Astrocyte (in vitro differentiated cells and primary cell): ENCODE measurements at regions not wholly inside any gene's neighbourhood (a gene's known extent, or its start where the extent isn't known, plus 50 kb on each side); places are given as distances from the start of the nearest gene placed in this dataset.

Experiments
- DNase-seq: peaks from one replicate; pipeline ENCODE4 v3.0.0-alpha.2; 2010; ENCODE audit warnings: low read depth
- FAIRE-seq: peaks from 2 replicates; lab custom pipeline; 2011; peaks lifted over from hg19 to GRCh38; lab: Jason Lieb, UNC
- H2AFZ ChIP-seq: 2 replicates; pipeline ENCODE4 v1.6.0; 2012; ENCODE audit warnings: low read depth, low read length, inconsistent platforms
- H3K27ac ChIP-seq: 2 replicates; pipeline ENCODE4 v1.5.1; 2011; ENCODE audit warnings: low read depth, low read length, inconsistent platforms
- H3K27me3 ChIP-seq: 2 replicates; pipeline ENCODE4 v1.6.0; 2011; ENCODE audit warnings: low read length, inconsistent platforms; ENCODE audit not compliant: insufficient read depth
- H3K36me3 ChIP-seq: 2 replicates; pipeline ENCODE4 v1.5.1; 2011; ENCODE audit warnings: low read length, inconsistent platforms; ENCODE audit not compliant: insufficient read depth
- H3K4me1 ChIP-seq: 2 replicates; pipeline ENCODE4 v1.5.1; 2011; ENCODE audit warnings: low read length, inconsistent platforms; ENCODE audit not compliant: insufficient read depth
- H3K4me2 ChIP-seq: 2 replicates; pipeline ENCODE4 v1.6.0; 2012; ENCODE audit warnings: low read length, inconsistent platforms
- H3K4me3 ChIP-seq: 2 replicates; pipeline ENCODE4 v1.5.1; 2011; ENCODE audit warnings: low read depth, mild to moderate bottlenecking, low read length, inconsistent platforms; ENCODE audit not compliant: insufficient read depth
- H3K79me2 ChIP-seq: 2 replicates; pipeline ENCODE4 v1.6.0; 2012; ENCODE audit warnings: mild to moderate bottlenecking, low read length, inconsistent platforms; ENCODE audit not compliant: insufficient read depth
- H3K9ac ChIP-seq: 2 replicates; pipeline ENCODE4 v1.6.0; 2012; ENCODE audit warnings: mild to moderate bottlenecking, low read length, inconsistent platforms
- H3K9me3 ChIP-seq: 2 replicates; pipeline ENCODE4 v1.5.1; 2012; ENCODE audit warnings: low read depth, mild to moderate bottlenecking, low read length, inconsistent platforms; ENCODE audit not compliant: insufficient read depth
- H4K20me1 ChIP-seq: 2 replicates; pipeline ENCODE4 v1.6.0; 2012; ENCODE audit warnings: low read length, inconsistent platforms; ENCODE audit not compliant: insufficient read depth
- H3K27ac Mint-ChIP-seq: one replicate; pipeline ENCODE4 v1.8.0; 2021; ENCODE audit warnings: mild to moderate bottlenecking, mixed read lengths; ENCODE audit not compliant: unreplicated experiment
- H3K27me3 Mint-ChIP-seq: one replicate; pipeline ENCODE4 v1.8.0; 2021; ENCODE audit warnings: low read depth, mixed read lengths; ENCODE audit not compliant: unreplicated experiment
- H3K36me3 Mint-ChIP-seq: one replicate; pipeline ENCODE4 v1.8.0; 2021; ENCODE audit warnings: low read depth, mixed read lengths; ENCODE audit not compliant: unreplicated experiment
- H3K4me1 Mint-ChIP-seq: one replicate; pipeline ENCODE4 v1.8.0; 2021; ENCODE audit warnings: low read depth, mixed read lengths; ENCODE audit not compliant: unreplicated experiment
- H3K4me3 Mint-ChIP-seq: one replicate; pipeline ENCODE4 v1.8.0; 2021; ENCODE audit warnings: mild to moderate bottlenecking, moderate library complexity, mixed read lengths; ENCODE audit not compliant: unreplicated experiment
- H3K9me3 Mint-ChIP-seq: one replicate; pipeline ENCODE4 v1.8.0; 2021; ENCODE audit warnings: mild to moderate bottlenecking, mixed read lengths; ENCODE audit not compliant: unreplicated experiment
- EZH2 ChIP-seq: IDR thresholded peaks from 2 replicates; pipeline ENCODE4 v1.6.1; 2012; ENCODE audit warnings: mild to moderate bottlenecking, low read length, inconsistent platforms; ENCODE audit not compliant: insufficient read depth
- TF ChIP-seq, protein P1 (sequence below): IDR thresholded peaks from 2 replicates; pipeline ENCODE4 v1.5.1; 2011; ENCODE audit warnings: low read depth, mild to moderate bottlenecking, inconsistent platforms, low read length, moderate library complexity; ENCODE audit not compliant: insufficient read depth

DNA sequence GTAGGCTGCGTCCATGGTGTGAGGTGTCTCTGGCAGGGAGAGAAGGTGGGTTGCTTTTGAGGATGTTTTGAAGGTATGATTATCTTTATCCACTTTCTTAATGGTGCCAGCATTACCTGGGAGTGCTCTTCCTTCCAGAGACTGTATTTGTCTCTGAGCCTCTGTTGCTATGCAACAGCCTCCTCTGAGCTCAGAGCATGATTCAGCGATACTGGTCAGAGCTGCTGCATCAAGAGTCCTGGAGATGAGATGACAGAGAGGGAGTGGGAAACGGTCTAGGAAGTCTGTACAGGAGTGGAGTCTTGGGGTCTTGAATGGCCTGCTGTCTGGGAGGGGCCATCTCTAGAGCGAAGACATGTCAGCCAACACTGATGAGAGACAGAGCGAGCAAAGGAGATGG lies 104.4 kb upstream of the RAB40AL start:
- no peak for TF ChIP-seq EZH2
- TF ChIP-seq, protein P1, sequence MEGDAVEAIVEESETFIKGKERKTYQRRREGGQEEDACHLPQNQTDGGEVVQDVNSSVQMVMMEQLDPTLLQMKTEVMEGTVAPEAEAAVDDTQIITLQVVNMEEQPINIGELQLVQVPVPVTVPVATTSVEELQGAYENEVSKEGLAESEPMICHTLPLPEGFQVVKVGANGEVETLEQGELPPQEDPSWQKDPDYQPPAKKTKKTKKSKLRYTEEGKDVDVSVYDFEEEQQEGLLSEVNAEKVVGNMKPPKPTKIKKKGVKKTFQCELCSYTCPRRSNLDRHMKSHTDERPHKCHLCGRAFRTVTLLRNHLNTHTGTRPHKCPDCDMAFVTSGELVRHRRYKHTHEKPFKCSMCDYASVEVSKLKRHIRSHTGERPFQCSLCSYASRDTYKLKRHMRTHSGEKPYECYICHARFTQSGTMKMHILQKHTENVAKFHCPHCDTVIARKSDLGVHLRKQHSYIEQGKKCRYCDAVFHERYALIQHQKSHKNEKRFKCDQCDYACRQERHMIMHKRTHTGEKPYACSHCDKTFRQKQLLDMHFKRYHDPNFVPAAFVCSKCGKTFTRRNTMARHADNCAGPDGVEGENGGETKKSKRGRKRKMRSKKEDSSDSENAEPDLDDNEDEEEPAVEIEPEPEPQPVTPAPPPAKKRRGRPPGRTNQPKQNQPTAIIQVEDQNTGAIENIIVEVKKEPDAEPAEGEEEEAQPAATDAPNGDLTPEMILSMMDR = no peak
- FAIRE-seq (peak; percentile 45), DNase-seq (peak; percentile 65)
- H2AFZ ChIP-seq = no peak overlapping the region
- H3K9ac ChIP-seq = peak overlapping the region; percentile 64
- H3K4me3 ChIP-seq = no peak overlapping the region
- no peaks in the 10 kb centered on the region for H3K27me3 Mint-ChIP-seq
- peaks cover 11% of the 10 kb centered on the region for H3K4me1 ChIP-seq
- no peaks in the 10 kb centered on the region for H3K36me3 ChIP-seq
- no peaks in the 10 kb centered on the region for H3K9me3 ChIP-seq
- H3K4me3 Mint-ChIP-seq = peak overlapping the region; percentile 34
- H4K20me1 ChIP-seq = no peaks in the 10 kb centered on the region
- H3K36me3 Mint-ChIP-seq = peaks cover 2% of the 10 kb centered on the region
- peaks cover 7% of the 10 kb centered on the region for H3K4me1 Mint-ChIP-seq
- H3K79me2 ChIP-seq = no peaks in the 10 kb centered on the region
- H3K27ac ChIP-seq = peak overlapping the region; percentile 83
- peak overlapping the region; percentile 99 for H3K27ac Mint-ChIP-seq
- H3K9me3 Mint-ChIP-seq = no peaks in the 10 kb centered on the region
- no peaks in the 10 kb centered on the region for H3K27me3 ChIP-seq
- H3K4me2 ChIP-seq = peak overlapping the region; percentile 54

GRCh38 chrX:102833136-102833535 lies 103.9 kb upstream of the RAB40AL start:
- Histone ChIP-seq H3K27ac (peak overlapping the region; percentile 83), H3K4me2 (peak overlapping the region; percentile 54), H2AFZ (no peak overlapping the region), H3K4me1 (peaks cover 11% of the 10 kb centered on the region), H3K79me2 (no peaks in the 10 kb centered on the region), H3K9me3 (no peaks in the 10 kb centered on the region), H3K4me3 (no peak overlapping the region), H3K9ac (peak overlapping the region; percentile 64), H3K27me3 (no peaks in the 10 kb centered on the region), H4K20me1 (no peaks in the 10 kb centered on the region), H3K36me3 (no peaks in the 10 kb centered on the region)
- TF ChIP-seq, protein P1 = no peak
- TF ChIP-seq EZH2 = no peak
- Mint-ChIP-seq H3K9me3 (no peaks in the 10 kb centered on the region), H3K4me3 (no peak overlapping the region), H3K36me3 (peaks cover 2% of the 10 kb centered on the region), H3K27me3 (no peaks in the 10 kb centered on the region), H3K4me1 (peaks cover 7% of the 10 kb centered on the region), H3K27ac (peak overlapping the region; percentile 99)
- FAIRE-seq (no peak), DNase-seq (peak; percentile 55)

DNA sequence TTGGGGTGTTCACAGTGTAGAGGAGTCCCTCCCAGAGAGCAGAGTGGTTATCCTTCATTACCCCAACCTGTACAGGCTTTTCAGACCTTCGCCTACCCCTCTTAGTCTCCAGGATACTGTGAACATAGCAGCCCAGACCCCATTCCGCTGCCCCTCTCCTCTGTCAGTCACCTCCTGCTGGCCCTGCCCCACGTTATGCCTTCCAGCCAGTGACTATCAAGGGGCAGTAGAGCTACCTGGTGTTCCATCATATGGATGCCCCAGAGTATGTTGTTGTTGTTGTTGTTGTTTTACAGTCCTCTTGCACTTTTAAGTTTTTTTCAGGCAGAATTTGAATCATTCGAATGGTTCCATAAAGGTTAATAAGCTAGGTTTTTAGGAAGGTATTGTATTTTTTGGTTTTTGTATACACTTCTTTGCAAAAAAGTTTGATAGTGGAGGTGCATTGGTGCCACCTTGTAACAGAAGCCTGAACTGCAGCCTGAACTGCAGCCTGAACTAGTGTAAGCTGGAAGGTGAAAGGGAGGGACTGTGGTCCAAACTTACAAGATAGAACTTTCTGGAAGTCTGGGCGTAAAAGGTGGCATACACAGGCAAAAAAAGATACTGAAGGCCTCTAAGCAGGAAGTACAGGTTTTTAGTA lies 101.4 kb upstream of the RAB40AL start:
- peaks cover 8% of the 10 kb centered on the region for H3K4me1 Mint-ChIP-seq
- TF ChIP-seq, protein P1 = peak; percentile 43
- TF ChIP-seq EZH2 = no peak
- peaks cover 11% of the 10 kb centered on the region for H3K4me1 ChIP-seq
- H3K79me2 ChIP-seq = no peaks in the 10 kb centered on the region
- no peak overlapping the region for H3K27ac Mint-ChIP-seq
- no peak overlapping the region for H3K9ac ChIP-seq
- DNase-seq (no peak), FAIRE-seq (peak; percentile 91)
- H4K20me1 ChIP-seq = no peaks in the 10 kb centered on the region
- peaks cover 2% of the 10 kb centered on the region for H3K36me3 Mint-ChIP-seq
- no peak overlapping the region for H3K4me2 ChIP-seq
- no peak overlapping the region for H2AFZ ChIP-seq
- no peak overlapping the region for H3K4me3 Mint-ChIP-seq
- H3K27me3 ChIP-seq = no peaks in the 10 kb centered on the region
- H3K27ac ChIP-seq = no peak overlapping the region
- no peak overlapping the region for H3K4me3 ChIP-seq
- no peaks in the 10 kb centered on the region for H3K36me3 ChIP-seq
- no peaks in the 10 kb centered on the region for H3K9me3 ChIP-seq
- H3K27me3 Mint-ChIP-seq = no peaks in the 10 kb centered on the region
- H3K9me3 Mint-ChIP-seq = no peaks in the 10 kb centered on the region
